K562 (cell line): ENCODE measurements at regions not wholly inside any gene's neighbourhood (a gene's known extent, or its start where the extent isn't known, plus 50 kb on each side); places are given as distances from the start of the nearest gene placed in this dataset.

Experiments
- POLR3A ChIP-seq: IDR thresholded peaks from 2 replicates; pipeline ENCODE4 v1.6.1; 2011; ENCODE audit warnings: borderline replicate concordance, mild to moderate bottlenecking, moderate library complexity; ENCODE audit not compliant: insufficient read length, insufficient read depth; ENCODE audit errors: extremely low read depth
- SMC3 ChIP-seq: conservative IDR thresholded peaks from 2 replicates; pipeline ENCODE4 v1.6.1; 2011; ENCODE audit warnings: low read depth, low read length, improper control_type of control experiment; ENCODE audit not compliant: insufficient read depth

GRCh38 chr11:130712480-130712879 is 203.8 kb downstream of the SNX19 start:
- TF ChIP-seq SMC3 (no peak), POLR3A (no peak)
